Epithelial cell of esophagus (primary cell): ENCODE measurements at regions not wholly inside any gene's neighbourhood (a gene's known extent, or its start where the extent isn't known, plus 50 kb on each side); places are given as distances from the start of the nearest gene placed in this dataset.

ENCODE experiments used
- DNase-seq: peaks from one replicate; pipeline ENCODE4 v3.0.0; 2010; ENCODE audit warnings: low read depth
- H3K4me3 ChIP-seq: 2 replicates; pipeline ENCODE4 v1.5.1; 2011; ENCODE audit warnings: mild to moderate bottlenecking, low read length, control low read depth
- TF ChIP-seq, protein P1 (sequence below): IDR thresholded peaks from 2 replicates; pipeline ENCODE4 v1.5.1; 2011; ENCODE audit warnings: low read depth, mild to moderate bottlenecking, low read length, control low read depth, inconsistent platforms; ENCODE audit not compliant: insufficient read depth; ENCODE audit errors: missing control alignments

DNA sequence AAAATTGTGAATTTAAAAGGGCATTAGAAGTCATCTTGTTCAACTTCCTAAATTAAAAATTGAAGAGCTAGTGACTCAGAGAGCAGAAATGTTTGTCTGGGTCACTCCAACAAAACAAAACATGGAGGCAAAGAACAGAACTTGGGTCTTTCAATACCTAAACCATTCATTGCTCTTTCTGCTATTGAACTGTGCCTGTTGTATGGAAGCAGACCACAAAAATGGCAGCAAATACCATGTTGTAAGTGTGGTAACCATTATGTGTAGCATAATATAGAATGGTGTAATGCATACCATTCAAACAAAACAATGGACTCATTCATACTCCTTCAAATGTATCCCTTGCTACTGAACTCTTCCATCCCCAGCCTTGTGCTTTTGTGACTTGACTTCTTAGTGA is 360.2 kb upstream of the NRG3 start:
- no peak for DNase-seq
- TF ChIP-seq, protein P1, sequence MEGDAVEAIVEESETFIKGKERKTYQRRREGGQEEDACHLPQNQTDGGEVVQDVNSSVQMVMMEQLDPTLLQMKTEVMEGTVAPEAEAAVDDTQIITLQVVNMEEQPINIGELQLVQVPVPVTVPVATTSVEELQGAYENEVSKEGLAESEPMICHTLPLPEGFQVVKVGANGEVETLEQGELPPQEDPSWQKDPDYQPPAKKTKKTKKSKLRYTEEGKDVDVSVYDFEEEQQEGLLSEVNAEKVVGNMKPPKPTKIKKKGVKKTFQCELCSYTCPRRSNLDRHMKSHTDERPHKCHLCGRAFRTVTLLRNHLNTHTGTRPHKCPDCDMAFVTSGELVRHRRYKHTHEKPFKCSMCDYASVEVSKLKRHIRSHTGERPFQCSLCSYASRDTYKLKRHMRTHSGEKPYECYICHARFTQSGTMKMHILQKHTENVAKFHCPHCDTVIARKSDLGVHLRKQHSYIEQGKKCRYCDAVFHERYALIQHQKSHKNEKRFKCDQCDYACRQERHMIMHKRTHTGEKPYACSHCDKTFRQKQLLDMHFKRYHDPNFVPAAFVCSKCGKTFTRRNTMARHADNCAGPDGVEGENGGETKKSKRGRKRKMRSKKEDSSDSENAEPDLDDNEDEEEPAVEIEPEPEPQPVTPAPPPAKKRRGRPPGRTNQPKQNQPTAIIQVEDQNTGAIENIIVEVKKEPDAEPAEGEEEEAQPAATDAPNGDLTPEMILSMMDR: no peak

DNA sequence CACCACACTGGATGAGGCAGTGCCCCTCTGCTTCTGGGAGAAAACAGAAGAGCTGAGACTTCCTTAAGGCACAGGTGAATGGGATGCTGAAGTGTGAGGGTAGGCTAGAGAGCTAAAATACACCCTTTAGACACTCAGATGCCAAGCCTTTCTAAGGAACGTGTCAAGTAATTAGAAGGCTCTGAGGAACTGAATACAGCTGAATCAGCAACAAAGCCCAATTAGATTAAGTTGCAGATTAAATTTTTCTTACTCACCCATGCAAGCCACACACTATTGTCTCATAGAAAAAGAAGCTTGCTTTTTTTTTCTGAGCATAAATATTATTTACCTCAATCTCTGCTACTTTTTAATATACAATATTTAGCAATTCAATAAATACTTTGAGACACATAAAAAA is 354.3 kb upstream of the NRG3 start:
- TF ChIP-seq, protein P1: no peak
- no peak overlapping the region for H3K4me3 ChIP-seq

More for the DNA sequence above, 360.2 kb upstream of the NRG3 start:
- H3K4me3 ChIP-seq: no peak overlapping the region

DNA sequence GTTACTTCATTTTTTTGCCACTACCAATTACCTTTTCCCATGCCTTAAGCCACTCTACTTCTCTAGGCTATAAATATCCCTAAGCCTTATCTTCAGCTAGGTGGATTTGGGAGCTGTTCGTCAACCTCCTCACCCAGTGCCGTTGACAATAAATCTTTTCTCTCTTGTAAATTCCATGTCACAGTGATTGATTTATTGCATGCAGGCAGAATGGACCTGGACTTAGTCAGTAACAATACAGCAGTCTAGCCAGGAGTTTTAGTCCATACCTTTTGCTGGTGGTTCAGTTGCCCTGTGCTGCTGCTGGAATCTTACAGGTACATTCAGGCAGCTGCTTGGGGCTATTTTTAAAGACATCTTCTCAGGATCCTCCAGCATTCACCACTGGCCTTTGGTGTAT is 350.5 kb upstream of the NRG3 start:
- DNase-seq: no peak
- TF ChIP-seq, protein P1: no peak

More for the DNA sequence above, 354.3 kb upstream of the NRG3 start:
- DNase-seq: no peak

DNA sequence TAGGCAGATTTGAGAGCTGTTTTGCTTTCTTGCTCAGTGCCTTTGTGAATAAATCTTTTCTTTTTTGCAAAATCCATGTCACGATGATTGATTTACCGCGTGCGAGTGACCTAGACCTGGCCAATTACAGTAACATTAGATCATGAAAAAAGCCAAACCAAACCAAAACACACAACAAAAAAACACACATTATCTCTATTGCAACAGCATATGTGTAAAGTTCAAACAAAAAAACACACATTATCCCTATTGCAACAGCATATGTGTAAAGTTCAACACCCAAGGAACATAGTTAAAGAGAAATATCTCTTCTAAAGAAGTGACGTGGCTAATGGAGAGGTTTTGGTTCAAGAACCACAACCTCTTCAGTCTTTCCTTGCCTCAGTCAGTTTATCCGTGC is 342.6 kb upstream of the NRG3 start:
- TF ChIP-seq, protein P1: no peak
- DNase-seq: no peak
- H3K4me3 ChIP-seq: no peak overlapping the region

More for the DNA sequence above, 350.5 kb upstream of the NRG3 start:
- no peak overlapping the region for H3K4me3 ChIP-seq

DNA sequence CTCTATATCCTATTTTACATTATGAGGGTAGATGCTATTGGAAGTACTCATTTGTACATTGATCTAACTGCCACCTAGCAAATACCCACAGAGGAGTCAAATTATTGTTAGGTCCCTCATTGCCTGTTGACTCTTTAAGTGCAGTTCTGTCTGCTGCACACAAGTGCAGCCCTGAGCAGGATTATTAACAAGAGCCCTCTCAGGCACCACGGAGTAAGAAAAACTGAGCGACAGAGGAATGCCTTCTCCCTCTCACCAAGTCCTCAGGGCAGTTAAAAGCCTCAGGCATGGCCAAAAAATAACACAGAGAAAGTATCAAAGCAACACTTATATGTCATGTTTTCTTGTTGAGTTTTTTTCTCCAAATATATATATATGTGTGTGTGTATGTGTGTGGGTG is 340.0 kb upstream of the NRG3 start:
- no peak overlapping the region for H3K4me3 ChIP-seq
- TF ChIP-seq, protein P1: no peak
- DNase-seq: no peak

DNA sequence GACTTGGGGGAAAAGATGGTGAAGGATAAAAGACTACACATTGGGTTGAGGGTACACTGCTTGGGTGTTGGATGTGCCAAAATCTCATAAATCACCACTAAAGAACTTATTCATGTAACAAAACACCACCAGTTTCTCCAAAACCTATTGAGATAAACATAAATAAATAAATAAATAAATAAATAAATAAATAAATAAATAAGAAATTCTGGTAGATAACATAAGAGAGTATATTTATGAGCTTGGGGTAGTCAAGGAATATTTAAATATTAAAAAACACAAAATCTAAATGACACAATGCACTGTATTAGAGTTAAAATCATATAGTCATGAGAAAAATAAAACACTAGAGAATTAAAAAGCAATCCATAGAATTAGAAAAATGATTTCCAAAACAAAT is 333.5 kb upstream of the NRG3 start:
- H3K4me3 ChIP-seq: no peak overlapping the region
- DNase-seq: no peak
- TF ChIP-seq, protein P1: no peak

DNA sequence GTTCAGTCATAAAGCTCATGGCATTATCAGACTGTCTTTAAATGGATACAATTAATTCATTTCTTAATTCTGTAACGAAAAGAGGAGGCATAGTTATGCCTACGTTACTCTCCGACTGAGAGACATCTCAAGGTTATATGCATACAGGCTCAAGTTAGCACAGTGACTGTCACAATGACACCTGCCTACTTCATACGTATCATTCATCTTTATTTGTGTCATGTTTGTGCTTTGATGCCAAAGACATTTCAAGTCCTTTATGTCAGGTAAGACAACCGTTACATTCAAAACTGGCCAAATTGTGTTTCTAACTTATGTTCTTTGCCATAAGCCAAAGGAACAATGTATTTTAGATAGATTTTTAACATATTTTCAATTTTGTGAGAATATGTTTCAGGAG is 328.8 kb upstream of the NRG3 start:
- TF ChIP-seq, protein P1: no peak
- no peak for DNase-seq
- no peak overlapping the region for H3K4me3 ChIP-seq
